NCI-H2029 (cell line): ENCODE measurements at regions not wholly inside any gene's neighbourhood (a gene's known extent, or its start where the extent isn't known, plus 50 kb on each side); places are given as distances from the start of the nearest gene placed in this dataset.

ENCODE experiments used
- DNase-seq: peaks from one replicate; lab custom pipeline; 2025; lab: John Stamatoyannopoulos, UW

DNA sequence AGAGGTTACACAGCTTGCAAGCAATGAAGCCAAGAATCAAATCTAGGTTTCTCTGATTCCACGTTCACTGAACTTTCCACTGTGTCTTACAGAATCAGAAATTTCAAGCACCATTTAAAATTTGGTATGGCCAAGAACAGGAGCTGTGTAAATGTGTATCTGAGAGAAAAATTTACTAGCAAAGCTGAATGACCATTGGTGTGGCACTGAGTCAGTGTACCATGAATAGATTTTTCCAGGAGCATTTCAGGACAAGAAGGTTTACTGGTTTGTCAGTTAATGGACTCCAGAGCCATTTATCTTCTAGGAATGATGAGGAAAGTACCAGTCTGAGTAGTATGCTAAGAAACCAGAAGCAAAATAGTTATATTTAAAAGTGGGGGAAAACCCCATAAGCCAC lies 269.4 kb upstream of the FAT3 start:
- no peak for DNase-seq

DNA sequence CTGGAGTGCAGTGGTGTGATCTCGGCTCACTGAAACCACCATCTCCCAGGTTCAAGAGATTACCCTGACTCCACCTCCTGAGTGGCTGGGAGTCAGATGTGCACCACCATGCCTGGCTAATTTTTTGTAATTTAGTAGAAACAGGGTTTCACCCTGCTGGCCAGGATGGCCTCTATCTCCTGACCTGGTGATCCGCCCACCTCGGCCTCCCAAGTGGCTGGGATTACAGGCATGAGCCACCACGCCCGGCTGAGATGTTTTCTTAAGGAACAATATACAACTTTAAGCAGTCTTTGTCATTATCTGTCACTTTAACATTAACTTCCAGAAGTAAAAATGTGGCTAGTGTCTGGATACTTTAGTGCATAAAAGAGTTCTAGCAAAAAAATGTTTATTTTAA lies 272.6 kb upstream of the FAT3 start:
- DNase-seq = no peak

DNA sequence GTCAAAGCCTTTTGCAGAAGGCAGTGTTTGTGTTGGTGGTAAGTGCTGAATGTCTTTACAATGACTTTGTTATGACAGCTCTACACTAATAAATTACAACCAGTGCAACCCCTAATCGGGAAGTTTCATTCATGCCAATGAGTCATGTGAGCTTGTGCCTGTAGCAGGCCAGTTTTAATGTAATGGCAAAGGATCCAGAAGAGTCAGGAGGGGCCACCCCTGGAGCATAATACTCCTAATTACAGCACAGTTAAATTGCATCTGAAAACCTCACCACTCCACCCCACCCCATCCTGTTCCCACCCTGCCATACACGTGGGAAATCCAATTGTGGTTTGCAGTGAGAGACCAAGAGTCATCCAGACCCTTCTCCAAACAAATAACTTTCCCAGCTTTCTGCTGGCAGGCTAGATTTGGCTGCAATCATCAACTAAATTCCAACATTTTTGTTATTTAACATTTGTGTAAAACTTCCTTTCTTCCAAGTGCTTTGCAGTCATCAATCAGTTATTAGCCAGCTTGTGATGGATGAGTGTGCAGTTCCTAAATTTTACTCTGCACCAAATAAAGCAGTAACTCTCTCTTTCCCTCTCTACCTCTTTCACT lies 277.3 kb upstream of the FAT3 start:
- DNase-seq = peak; percentile 13

DNA sequence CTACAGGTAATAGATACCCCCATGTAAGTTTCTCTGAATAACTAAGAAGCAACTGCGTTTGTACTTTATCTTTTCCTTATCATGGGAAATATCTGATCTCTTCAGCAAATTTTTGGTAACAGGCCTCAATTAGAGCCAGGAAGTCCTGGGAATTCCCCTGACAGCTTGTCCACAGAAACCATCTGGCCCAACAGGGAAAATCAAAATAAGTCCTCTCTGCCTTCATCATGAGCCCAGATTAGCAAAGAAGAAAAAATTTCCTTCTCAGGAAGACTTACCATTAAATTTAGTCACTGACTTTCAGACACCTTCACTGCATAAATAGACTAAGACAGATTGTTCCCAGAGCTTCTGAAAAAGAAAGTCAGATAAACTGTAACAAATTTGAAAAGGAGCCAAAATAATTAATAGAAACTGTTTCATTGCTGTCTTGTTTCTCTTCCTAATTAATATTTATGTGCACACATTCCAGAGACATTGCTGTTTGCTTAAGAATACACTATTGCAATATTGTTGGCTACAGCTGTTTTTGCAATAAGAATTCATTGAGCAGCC lies 278.1 kb upstream of the FAT3 start:
- no peak for DNase-seq

DNA sequence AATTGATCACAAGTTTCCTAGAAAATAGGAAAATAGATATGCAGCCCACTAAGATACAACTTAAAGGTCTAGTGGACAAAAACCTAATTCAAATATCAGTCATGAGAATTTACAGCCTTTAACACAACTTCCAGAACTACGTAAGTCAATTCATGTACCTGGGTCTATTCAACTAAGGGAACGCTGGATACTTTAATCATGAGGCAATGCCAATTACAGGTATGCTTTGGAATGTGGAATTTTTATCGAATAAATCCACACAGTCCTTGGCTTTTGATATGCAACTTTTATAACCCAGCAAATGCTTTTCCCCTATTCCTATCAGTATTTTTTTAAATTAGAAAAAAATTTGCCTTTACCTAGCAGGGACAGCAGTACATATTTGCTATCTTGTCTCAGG lies 289.5 kb upstream of the FAT3 start:
- DNase-seq = no peak

DNA sequence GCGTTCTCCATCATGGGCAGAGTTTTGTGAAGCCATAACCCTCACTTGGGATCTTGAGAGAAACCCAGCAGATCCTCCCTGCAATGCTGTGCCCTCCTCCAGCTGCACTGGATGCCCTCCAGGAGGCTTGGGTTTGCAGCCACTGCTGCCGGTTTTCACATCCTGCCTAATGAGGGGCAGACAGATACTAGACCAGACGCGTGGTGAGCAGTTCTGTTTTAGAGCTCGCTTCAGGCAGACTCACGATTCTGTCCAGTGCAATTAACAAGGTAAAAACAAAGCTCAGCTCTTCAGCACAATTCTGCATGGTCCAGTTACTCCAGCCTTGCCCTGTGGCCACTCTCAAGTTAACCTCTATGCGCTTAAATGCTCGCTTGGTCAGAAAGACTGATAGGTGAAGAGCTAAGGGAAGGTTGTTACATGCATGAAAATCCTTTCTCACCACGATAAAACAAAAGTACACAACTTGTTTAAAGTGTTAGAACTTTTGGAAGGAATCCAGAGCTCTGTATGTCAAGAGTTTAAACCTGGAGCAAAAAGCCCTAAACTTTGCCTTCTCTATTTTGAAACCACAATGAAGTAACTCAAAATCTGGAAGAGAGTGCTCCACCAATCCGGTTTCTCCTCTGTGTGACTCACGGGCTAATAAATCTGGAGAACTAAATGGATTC lies 292.3 kb upstream of the FAT3 start:
- no peak for DNase-seq

DNA sequence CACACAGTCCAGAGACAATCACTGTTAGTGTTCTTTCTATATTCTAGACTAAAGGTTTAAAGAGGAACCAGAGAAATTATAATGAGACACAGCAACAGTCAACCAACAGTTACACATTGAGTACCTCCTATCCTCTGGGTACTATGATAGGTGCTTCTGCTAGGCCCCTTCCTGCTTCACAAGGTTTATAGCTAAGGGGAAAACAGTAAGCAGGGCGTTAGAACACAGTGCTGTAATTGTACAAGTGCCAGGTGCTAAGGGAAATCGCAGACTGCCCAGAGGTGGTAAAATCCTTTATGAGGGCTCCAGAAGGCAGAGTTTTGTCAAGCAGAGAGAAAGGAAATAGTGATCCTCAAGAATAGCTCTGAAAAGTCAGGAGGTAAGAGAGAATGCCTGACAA lies 297.2 kb upstream of the FAT3 start:
- DNase-seq = no peak

DNA sequence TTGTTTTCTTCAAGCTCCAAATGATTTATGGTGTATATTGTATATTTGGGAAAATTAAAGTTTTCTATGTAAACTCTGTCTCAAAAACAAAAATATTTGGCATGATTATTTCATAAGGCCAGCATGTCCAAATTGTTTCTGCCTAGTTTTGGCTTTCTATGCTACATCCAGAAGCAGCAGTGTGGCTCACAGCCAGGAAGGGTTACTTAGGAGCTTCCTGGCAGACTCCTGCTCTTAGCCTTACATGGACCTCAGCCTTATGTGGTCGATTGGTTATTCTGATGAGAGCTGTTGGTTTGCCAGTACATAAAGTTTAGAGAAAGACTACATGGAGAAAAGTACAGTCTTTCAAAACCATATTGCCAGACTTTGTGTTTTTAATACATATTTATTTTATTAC lies 297.7 kb upstream of the FAT3 start:
- peak; percentile 21 for DNase-seq

DNA sequence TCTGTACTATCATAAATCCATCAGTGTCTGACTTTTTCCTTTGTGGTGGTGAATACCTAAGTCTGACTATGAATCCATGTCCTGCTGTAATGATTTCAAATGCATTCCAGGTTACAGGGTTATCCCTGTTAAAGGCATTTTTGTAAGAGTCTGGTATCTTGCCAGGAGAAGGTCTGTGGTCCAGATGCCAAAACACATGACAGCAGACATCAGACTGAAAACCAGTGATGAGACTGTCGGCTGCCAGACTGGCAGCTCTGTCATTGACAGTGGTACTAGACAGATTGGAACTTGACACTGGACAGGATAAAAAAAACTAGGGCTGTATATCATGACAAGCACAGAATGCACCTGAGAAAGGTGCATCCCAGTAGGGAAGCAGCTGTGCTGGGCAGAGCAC lies 301.8 kb upstream of the FAT3 start:
- no peak for DNase-seq

DNA sequence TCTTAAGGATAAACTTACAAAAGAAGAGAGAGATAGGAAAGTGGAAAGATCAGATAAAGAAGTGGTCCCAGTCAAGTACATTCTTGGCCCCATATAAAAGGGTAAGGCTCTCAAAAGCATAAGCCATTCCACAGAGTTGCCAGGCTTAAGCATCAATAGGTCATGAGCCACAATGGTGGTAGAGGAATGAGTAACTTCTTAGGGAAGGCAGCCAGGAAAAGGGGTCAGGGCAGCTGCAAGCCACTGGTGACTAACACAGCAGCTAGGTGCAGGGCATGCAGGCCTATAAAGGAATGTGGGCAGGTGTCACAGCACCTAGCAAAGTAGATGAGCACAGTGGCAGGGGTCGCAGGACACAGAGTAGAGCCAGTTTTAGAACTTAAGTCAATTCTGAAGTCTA lies 302.6 kb upstream of the FAT3 start:
- no peak for DNase-seq

DNA sequence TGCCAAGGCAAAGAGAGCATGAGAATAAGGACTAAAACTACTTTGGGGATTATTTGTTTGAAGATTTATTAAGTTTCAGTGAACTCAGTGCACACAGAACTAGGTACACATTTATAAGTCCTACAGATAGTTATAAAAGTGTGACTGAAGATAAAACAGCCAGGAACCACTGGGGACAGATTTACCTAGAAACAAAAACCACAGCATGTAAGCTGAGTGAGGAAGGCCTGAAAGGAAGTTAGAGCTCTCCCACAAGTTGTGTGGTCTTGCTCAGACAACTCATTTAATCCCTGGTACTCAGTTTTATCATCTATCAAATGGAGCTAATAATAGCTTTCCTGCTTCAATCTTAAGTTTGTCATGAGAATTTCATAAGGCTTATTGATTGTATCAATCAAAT lies 311.2 kb upstream of the FAT3 start:
- DNase-seq = no peak

DNA sequence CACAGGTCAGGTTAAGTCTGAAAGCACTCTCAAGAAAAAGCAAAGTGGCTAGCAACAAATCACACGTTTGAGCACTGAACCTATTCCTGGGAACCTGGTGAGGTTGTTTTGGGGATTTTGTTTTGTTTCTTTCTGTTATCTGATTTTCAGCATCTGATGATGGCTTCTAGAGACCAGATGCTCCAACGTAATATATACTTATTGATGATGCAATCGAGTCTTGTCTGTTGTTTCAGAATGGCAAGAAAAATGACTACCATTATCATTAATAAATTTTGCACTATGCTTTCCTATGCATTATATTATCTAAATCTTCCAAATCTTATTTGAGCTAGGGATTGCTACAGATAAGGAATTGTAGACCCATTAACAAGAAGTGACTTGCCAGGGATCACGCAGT lies 312.3 kb upstream of the FAT3 start:
- no peak for DNase-seq

DNA sequence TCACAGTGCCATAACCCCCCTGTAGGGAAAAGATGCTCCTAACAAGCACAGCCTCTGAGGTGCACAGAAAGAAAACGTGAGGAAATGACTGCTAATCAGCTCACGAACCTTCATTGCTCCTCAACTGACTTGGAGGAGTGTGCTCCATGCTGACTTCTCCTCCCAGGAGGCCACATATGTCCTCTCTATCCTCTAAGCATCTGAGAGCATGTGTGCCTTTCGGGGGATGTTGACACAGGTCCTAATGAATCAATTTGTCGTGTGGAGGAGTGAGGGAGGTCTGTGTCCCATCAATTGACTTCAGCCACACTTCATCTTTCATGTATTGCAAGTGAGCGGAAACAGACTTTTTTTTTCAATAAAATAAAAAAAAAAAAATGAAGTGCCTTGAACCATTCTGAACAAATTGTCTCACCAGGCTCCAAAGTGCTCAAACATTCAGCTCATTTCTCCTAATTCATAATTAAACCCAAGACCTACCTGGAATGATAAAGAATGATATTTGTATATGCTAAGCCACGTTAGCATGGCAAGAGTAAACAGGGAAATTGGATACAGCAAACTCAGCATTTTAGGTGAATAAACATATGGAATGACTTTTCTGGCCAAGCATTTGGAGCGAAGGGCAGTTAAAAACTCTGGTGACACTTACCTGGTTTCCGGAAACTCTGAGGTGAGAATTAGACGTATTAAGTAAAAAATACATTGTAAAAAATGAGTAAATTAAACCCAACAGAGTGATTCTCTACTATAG lies 317.6 kb upstream of the FAT3 start:
- no peak for DNase-seq

DNA sequence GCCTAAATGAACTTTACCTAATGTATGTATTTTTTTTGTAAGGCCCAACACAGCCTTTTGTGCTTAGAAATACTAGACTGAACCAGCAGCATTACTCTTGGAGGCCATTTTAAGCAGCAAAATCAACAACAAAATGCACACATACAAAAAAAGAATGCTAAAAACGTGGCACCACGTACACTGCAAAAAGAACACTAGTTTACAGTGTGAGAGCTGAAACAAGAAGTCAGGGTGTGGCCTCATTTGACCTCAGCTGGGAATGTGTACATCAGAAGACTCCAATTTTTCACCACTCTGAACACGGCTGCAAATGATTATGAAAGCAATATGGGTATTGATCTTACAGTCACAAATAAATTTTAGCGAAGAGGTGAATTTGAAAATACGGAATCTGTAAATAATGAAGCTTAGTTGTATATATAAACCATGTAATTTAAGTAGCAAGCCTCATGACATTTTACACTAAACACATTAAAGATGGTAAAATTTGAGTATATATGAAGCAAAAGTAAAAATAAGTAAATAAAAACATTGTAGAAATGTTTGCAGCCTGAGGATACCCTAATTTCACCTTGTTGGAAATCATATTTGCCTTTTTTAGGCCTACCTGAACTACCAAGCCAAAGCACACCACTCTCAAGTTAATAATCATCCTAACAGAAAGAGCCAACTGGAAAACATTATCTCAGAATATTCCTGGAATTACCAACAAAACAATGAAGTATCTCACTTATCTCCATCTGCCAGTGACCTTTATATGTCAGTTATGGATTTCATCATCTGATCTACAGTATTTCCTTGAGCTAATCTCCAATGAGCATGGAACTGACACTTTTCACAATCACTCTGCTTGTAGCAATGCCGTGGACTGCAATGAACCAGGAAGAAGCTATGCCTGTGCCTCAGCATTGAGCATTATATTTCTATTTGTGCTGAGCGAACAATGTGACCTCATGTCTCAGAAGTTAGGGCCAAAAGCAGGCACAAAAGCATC lies 319.5 kb upstream of the FAT3 start:
- no peak for DNase-seq

DNA sequence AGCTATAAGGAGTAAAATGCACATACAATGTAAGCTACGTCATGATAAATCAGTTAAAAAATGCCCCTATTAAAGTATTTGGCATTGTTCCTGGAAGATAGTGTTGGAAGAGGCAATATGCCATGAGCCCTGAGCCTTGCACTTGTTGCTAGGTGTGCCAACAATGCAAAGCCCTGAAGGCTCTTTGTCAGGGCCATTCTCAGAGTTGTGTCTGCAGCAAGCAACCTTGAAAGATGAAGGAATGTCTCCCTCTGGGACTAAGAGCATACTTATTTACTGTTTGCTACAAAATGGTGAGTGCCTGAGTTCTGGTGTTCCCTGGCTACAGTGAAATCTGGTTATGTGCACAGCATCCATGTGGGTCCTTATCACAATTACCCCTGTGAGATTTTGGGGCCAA lies 322.3 kb upstream of the FAT3 start:
- no peak for DNase-seq

DNA sequence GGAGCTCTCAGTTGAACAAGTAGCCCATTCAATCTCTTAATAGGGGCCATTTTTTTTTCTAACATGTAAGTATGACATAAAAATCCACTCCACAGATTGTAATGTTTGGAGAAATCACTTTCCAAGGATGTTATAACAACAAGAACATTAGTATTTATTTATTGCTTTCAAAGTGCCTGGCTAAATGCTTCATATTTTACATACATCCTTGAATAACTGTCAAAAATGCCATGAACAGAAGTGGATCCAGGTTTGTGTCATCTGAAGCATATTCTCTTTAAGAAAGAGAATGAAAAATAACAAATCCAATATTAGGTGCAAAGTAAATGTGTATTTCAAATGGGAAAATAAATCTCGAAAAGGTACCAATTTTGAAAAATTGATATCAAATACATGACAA lies 344.0 kb upstream of the FAT3 start:
- no peak for DNase-seq

DNA sequence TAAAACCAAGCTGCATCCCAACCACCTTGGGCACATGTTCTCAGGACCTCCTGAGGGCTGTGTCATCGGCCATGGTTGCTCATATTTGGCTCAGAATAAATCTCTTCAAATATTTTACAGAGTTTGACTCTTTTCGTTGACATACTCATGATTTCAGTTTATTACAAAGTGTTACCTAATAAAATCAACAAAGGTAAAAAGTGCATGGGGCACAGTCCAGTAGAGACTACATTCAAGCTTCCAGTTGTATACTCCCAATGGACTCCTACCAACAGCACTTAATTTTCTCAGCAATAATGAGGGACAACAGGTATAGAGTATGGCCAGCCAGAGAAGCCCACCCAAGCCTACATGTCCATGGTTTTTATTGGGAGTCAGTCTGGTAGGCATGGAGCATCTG lies 347.9 kb upstream of the FAT3 start:
- DNase-seq = no peak

DNA sequence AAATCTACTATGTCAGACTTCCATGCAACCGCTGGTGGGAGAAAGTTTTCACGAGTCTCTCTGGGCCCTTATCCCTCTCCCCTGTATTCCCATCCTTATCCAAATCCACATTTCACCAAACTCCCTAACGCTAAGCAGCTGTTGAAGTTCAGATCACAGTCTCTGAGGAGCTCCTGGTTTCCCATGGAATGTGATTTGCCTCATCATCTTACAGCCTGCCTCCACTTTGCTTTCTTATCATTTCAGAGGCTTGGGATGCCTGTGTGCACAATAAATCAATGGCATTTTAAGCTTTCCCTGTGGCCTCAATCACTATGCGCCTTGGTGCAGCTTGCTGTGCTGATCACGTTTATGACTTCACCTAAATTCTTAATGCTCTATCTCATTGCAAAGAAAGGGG lies 352.4 kb upstream of the FAT3 start:
- DNase-seq = no peak

DNA sequence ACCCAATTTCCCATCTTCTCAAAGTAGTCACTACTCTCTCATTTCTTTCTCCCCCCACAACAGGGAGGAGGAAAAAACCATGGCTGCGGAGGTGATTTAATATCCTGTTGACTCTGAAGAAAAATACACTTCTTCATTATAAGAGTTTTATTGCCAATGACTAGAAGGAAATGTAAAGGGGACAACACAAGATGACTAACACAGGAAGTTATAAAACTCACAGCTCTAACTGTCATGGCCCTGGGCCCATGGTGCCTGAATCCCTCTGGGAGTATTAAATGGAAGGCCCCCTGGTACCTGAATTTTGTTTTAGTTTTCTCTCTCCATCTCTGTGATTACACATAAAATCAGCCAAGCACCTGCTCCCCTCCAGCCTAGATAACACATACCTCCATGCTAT lies 352.8 kb upstream of the FAT3 start:
- no peak for DNase-seq

DNA sequence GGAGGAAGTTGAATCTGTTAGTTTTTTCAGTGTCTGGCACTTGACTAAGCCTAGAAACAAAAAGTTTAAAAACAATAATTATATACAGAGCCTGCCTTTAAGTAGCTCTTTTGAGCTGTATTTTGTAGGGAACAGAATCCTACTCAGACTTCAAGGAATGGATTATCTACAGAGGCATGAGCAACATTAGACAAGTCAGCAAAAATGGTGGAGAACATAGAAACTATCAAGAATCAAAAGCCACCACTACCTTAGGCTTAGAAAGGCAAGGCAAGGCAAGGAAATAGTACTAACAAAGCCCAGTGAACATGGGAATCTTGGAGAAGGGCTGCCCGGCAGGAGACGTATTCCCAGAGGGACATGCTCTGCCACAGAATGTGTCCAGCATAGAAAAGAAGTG lies 353.6 kb upstream of the FAT3 start:
- no peak for DNase-seq

DNA sequence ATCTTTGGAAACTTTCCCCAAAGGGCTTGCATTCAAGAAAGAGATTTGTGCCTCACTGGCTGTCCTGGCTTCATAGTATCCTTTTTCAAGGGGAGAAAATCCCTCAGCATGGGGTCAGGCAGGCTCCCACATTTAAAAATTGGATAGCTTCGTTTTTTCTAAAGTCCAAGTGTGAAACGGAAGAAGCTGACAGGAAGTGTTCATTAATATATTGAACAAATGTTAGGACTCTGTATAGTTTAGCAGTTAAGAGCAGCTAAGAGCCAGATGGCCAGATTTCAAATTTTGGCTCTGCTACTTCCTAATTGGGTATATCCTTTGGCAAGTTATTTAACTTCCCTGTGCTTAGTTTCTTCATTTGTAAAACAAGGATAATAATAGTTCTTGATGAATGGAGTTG lies 354.9 kb upstream of the FAT3 start:
- no peak for DNase-seq

DNA sequence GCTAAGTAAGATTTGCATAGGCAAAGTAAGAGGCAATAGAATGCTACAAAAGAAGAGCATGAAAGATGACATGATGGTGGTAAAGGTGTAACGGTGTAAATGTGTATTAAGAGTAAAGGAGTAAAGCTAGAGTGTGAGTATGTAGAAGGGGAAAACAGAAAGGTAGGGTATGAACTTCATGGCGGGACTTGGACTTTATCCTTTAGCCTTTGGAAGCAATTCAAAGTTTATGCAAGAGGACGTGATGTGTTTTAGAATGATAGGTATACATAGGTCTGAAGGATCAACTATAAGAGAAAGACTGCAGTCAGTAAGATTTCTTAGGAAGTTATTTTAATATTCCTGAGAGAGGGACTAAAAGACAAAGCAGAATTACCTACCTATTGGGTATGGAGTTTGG lies 358.0 kb upstream of the FAT3 start:
- no peak for DNase-seq
